Activated T-cell treated with anti-CD3 and anti-CD28 coated beads, Interleukin-2, amount 50 U/mL, for 72 hours (primary cell): ENCODE measurements at regions not wholly inside any gene's neighbourhood (a gene's known extent, or its start where the extent isn't known, plus 50 kb on each side); places are given as distances from the start of the nearest gene placed in this dataset.

Source experiments
- ATAC-seq, 2 donors: fragments of 150-1000 bp; cut with Tn5 transposase; replicated peaks in 1 of 2; 2 replicates each; pipeline ENCODE4 v1.10.0; 2021; ENCODE audit warnings: moderate library complexity in 2 of 2, mild to moderate bottlenecking in 1 of 2
- DNase-seq, 2 donors: peaks; one replicate each; pipeline ENCODE4 v3.0.0; 2021 to 2022; ENCODE audit warnings: mixed read lengths in 1 of 2
- H3K27ac Mint-ChIP-seq: one replicate; pipeline ENCODE4 v1.8.0; 2022; ENCODE audit warnings: mild to moderate bottlenecking, moderate library complexity, mixed read lengths
- H3K27me3 Mint-ChIP-seq: one replicate; pipeline ENCODE4 v1.8.0; 2022; ENCODE audit warnings: low read depth, mixed read lengths
- H3K36me3 Mint-ChIP-seq, 2 donors: one replicate each; pipeline ENCODE4 v1.8.0; 2022; ENCODE audit warnings: mixed read lengths in 2 of 2, mild to moderate bottlenecking in 1 of 2; ENCODE audit not compliant: insufficient read depth in 2 of 2
- H3K4me1 Mint-ChIP-seq: one replicate; pipeline ENCODE4 v1.8.0; 2022; ENCODE audit warnings: low read depth, mixed read lengths
- H3K4me3 Mint-ChIP-seq, 2 donors: one replicate each; pipeline ENCODE4 v1.8.0; 2022; ENCODE audit warnings: mild to moderate bottlenecking in 2 of 2, mixed read lengths in 2 of 2, moderate library complexity in 2 of 2
- H3K9me3 Mint-ChIP-seq, 2 donors: one replicate each; pipeline ENCODE4 v1.8.0; 2022; ENCODE audit warnings: mixed read lengths in 2 of 2

GRCh38 chr1:244186372-244186771 lies 135.3 kb downstream of the ZBTB18 start:
- Mint-ChIP-seq H3K4me1 (no peaks in the 10 kb centered on the region), H3K9me3 (peaks cover 0 to 4% of the 10 kb centered on the region in 2 donors), H3K27me3 (no peaks in the 10 kb centered on the region), H3K27ac (no peak overlapping the region), H3K36me3 (no peaks in the 10 kb centered on the region), H3K4me3 (no peak overlapping the region)
- DNase-seq (no peak), ATAC-seq (no peak)

DNA sequence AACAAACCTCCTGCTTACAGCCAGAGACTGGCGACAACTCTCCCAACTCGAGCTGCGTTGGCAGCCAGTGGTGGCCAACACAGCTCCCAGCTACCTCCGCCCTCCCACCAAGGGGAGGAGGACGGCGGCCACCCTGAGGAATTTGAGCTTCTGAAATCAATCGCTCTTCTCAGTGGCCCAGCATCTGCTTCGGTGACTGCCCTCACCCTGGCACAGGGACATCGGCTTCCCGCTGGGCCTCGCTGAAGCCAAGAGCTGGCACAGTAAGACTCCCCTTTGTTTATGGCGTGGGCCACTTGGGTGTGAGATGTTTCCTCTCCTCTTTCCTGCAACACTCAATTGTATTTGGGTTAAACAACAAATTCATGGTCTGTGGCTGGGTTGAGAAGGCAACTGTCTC lies 136.2 kb downstream of the ZBTB18 start:
- DNase-seq = no peak

GRCh38 chr1:244191581-244191980 lies 140.5 kb downstream of the ZBTB18 start:
- Mint-ChIP-seq H3K4me3 (no peak overlapping the region), H3K4me1 (no peaks in the 10 kb centered on the region), H3K36me3 (no peaks in the 10 kb centered on the region), H3K27me3 (no peaks in the 10 kb centered on the region), H3K9me3 (peaks cover 0 to 4% of the 10 kb centered on the region in 2 donors), H3K27ac (no peak overlapping the region)
- no peak for ATAC-seq
- no peak for DNase-seq

More for the DNA sequence above, 136.2 kb downstream of the ZBTB18 start:
- no peak overlapping the region for H3K4me3 Mint-ChIP-seq
- H3K36me3 Mint-ChIP-seq = no peaks in the 10 kb centered on the region
- no peaks in the 10 kb centered on the region for H3K27me3 Mint-ChIP-seq
- ATAC-seq = no peak
- peaks cover 0 to 4% of the 10 kb centered on the region in 2 donors for H3K9me3 Mint-ChIP-seq
- H3K4me1 Mint-ChIP-seq = no peaks in the 10 kb centered on the region
- no peak overlapping the region for H3K27ac Mint-ChIP-seq

GRCh38 chr1:244192325-244192724 lies 141.2 kb downstream of the ZBTB18 start:
- peaks cover 0 to 4% of the 10 kb centered on the region in 2 donors for H3K9me3 Mint-ChIP-seq
- H3K4me1 Mint-ChIP-seq = no peaks in the 10 kb centered on the region
- DNase-seq (no peak), ATAC-seq (no peak)
- no peaks in the 10 kb centered on the region for H3K36me3 Mint-ChIP-seq
- H3K4me3 Mint-ChIP-seq = no peak overlapping the region
- H3K27me3 Mint-ChIP-seq = no peaks in the 10 kb centered on the region
- H3K27ac Mint-ChIP-seq = no peak overlapping the region

DNA sequence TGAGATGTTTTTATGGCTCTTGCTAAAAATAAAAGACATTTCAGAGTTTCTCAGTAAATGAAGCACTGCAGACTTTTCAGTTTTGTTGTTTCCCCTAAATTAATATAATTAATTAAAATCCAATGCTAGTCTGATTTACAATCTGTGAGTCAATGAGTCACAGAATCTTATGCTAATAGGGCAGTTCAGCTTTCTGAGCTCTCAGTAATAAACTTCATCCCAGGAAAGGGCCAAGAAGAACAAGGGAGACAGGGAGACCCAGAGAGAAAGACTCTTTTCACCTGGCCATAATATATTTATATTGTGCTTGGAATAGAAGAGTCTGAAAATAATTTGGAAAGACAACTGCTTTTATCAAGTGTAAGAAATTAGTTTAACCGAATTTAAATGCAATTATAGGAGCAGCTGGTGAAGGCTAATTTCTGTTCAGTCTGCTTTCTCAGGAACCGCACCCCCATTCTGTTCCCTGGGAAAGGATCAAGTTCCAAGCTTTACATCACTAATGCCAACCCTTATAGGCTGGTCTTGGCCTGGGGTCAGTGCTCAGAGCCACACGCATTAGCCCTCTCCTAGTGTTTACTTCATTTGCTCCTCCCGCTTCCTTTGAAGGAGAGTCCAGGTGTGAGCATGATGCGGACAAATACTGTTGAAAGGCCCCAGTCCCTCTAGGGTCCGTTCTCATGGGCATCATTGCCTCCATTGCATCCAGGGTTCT lies 145.6 kb downstream of the ZBTB18 start:
- no peak for ATAC-seq
- Mint-ChIP-seq H3K4me3 (no peak overlapping the region), H3K27me3 (no peaks in the 10 kb centered on the region), H3K4me1 (no peaks in the 10 kb centered on the region), H3K36me3 (no peaks in the 10 kb centered on the region), H3K27ac (no peak overlapping the region), H3K9me3 (no peaks in the 10 kb centered on the region)
- no peak for DNase-seq

GRCh38 chr1:244197851-244198375 lies 146.8 kb downstream of the ZBTB18 start:
- Mint-ChIP-seq H3K9me3 (no peaks in the 10 kb centered on the region), H3K4me3 (no peak overlapping the region), H3K27me3 (no peaks in the 10 kb centered on the region), H3K27ac (no peak overlapping the region), H3K36me3 (no peaks in the 10 kb centered on the region), H3K4me1 (no peaks in the 10 kb centered on the region)
- no peak for DNase-seq
- no peak for ATAC-seq

DNA sequence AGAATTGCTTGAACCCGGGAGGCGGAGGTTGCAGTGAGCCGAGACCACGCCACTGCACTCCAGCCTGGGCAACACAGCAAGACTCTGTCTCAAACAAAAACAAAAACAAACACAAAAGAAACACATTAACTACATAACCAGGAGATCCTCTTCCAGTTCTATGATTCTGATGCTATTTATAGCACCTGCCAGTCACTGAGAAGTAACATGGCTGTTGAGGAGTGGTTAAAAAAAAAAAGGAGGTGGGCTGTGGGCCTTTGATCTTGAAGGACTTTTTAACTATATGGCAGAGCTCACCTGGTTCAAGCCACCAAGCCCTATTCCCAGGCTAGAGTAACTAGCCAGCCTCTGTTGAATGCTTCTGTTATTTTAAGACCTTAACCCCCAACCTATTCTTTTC lies 148.8 kb downstream of the ZBTB18 start:
- no peak for DNase-seq
- H3K9me3 Mint-ChIP-seq = no peaks in the 10 kb centered on the region
- no peak overlapping the region for H3K4me3 Mint-ChIP-seq
- no peaks in the 10 kb centered on the region for H3K27me3 Mint-ChIP-seq
- ATAC-seq = no peak
- no peaks in the 10 kb centered on the region for H3K36me3 Mint-ChIP-seq
- H3K4me1 Mint-ChIP-seq = no peaks in the 10 kb centered on the region
- H3K27ac Mint-ChIP-seq = no peak overlapping the region

DNA sequence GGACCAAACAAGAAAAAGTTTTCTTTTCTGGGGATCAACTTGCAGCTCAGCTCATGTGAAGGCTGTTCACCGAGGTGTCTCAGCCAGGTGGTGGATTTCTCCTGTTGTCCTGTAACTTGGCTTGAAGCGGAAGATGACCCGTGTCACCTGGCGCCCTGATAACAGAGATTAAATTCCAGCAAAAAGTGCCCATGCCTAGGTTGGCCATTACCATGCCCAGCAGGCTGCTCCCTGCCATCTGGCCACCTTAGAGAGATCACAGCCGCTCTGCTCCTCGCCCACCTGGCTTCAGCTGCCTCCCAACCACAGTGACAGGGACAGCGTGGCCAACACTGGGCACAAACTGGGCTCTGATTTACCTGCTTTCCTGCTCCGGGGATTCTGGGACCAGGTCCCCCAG lies 149.5 kb downstream of the ZBTB18 start:
- H3K27ac Mint-ChIP-seq = no peak overlapping the region
- ATAC-seq = no peak
- no peaks in the 10 kb centered on the region for H3K4me1 Mint-ChIP-seq
- no peak overlapping the region for H3K4me3 Mint-ChIP-seq
- H3K27me3 Mint-ChIP-seq = no peaks in the 10 kb centered on the region
- no peak for DNase-seq
- no peaks in the 10 kb centered on the region for H3K36me3 Mint-ChIP-seq
- H3K9me3 Mint-ChIP-seq = no peaks in the 10 kb centered on the region

DNA sequence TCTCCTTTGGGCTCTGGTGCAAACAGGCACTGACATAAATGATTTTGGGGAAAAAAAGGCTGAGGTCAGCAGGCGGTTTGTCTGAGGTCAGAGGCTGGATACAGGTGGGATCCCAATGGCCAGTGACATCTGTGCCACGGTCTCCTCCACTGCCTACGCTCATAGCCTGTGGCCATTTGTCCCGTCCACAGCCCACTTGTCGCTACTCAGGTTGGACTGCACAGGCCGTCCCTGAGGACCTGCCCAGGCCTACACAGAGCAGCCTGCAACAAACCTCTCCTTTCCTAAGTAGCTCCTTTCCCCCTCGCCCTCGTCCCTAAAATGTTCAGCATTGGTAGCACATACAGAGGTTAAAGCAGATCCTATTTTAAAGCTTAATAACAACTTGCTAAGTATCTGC lies 150.7 kb downstream of the ZBTB18 start:
- Mint-ChIP-seq H3K36me3 (no peaks in the 10 kb centered on the region), H3K27ac (no peak overlapping the region)

GRCh38 chr1:244204004-244204403 lies 152.9 kb downstream of the ZBTB18 start:
- H3K27me3 Mint-ChIP-seq = no peaks in the 10 kb centered on the region
- ATAC-seq (no peak), DNase-seq (no peak)
- no peaks in the 10 kb centered on the region for H3K9me3 Mint-ChIP-seq
- H3K36me3 Mint-ChIP-seq = no peaks in the 10 kb centered on the region
- no peak overlapping the region for H3K27ac Mint-ChIP-seq
- no peaks in the 10 kb centered on the region for H3K4me1 Mint-ChIP-seq
- no peak overlapping the region for H3K4me3 Mint-ChIP-seq

More for the DNA sequence above, 150.7 kb downstream of the ZBTB18 start:
- H3K4me3 Mint-ChIP-seq = no peak overlapping the region
- H3K27me3 Mint-ChIP-seq = no peaks in the 10 kb centered on the region
- no peaks in the 10 kb centered on the region for H3K4me1 Mint-ChIP-seq
- DNase-seq (no peak), ATAC-seq (no peak)
- H3K9me3 Mint-ChIP-seq = no peaks in the 10 kb centered on the region

DNA sequence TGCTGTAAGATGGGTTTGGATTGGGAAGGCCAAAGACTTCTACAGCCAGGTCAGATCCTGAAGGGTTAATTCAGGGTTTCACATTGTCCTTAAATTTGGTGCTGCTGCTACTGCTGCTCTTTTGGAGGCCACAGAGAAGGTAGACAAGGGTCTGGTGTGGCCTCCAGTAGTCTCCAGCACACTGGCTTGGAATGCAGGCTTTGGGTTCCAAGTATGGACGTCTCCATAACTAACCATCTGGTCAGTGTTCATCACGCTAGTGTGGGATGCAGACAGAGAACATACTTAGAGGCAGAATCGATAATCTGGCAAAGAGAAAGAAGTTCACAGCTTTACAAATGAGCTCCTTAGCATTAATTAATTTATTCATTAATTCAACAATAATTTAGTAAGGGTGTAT lies 154.1 kb downstream of the ZBTB18 start:
- H3K9me3 Mint-ChIP-seq = no peaks in the 10 kb centered on the region
- H3K4me3 Mint-ChIP-seq = no peak overlapping the region
- no peaks in the 10 kb centered on the region for H3K36me3 Mint-ChIP-seq
- no peaks in the 10 kb centered on the region for H3K27me3 Mint-ChIP-seq
- H3K4me1 Mint-ChIP-seq = no peaks in the 10 kb centered on the region
- no peak for ATAC-seq
- no peak overlapping the region for H3K27ac Mint-ChIP-seq
- no peak for DNase-seq

DNA sequence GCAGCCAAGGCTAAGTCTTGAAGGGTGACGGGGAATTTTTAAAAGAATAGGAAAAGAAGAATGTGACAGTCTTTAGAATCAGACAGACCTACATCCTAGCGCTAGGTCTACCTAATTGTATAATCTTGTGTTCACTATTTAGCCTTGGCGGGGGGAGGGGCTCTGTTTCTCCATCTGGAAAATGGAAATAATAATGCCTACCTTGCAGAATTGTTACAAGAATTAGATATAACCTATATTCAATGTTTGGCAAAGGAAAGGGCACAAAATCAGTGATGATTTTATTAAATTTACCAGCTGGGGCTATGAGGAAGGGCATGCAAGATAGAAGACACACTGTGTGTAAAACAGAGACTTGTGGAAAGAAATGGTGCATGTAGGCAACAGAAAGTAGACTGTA lies 154.8 kb downstream of the ZBTB18 start:
- no peak overlapping the region for H3K4me3 Mint-ChIP-seq
- H3K4me1 Mint-ChIP-seq = no peaks in the 10 kb centered on the region
- H3K9me3 Mint-ChIP-seq = no peaks in the 10 kb centered on the region
- no peak for ATAC-seq
- H3K36me3 Mint-ChIP-seq = no peaks in the 10 kb centered on the region
- H3K27me3 Mint-ChIP-seq = no peaks in the 10 kb centered on the region
- no peak overlapping the region for H3K27ac Mint-ChIP-seq
- DNase-seq = no peak

DNA sequence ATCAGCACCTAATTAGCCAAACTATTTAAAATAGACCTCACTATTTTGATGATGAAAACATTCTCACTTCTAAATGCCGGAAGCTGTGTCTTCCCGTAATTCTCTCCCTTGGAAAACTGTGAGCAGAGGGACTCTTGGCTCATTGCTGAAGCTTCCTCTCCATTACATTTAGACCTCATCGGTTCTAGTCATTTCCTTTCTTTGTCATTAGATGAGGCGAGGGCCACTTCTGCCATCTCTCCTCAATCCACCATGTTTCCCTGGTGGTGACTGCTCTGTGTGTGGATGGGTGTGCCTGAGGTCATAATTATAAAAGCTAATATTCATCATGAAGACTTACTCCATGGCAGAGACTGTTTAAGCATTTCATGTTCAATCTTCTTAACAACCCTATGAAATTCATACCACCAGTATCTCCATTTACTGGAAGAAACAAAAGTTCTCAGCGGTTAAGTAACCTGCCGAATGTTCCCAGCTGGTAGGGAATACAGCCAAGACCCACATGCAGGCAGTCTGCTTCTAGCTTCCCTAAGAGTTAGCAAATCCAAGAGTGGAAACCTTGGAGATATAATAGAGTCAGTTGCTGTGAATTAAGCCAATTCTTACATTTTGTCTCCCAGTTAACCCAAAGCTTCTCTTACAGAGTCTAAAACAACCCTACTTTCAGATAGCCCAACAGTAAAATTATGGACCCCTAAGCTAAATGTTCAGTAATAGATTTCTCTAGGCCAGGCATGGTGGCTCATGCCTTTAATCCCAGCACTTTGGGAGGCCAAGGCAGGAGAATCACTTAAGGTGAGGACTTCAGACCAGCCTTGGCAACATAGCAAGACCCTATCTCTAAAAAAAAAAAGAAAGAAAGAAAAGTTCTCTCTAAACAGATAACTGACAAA lies 156.2 kb downstream of the ZBTB18 start:
- Mint-ChIP-seq H3K36me3 (no peaks in the 10 kb centered on the region), H3K27me3 (no peaks in the 10 kb centered on the region), H3K9me3 (no peaks in the 10 kb centered on the region), H3K4me1 (no peaks in the 10 kb centered on the region), H3K4me3 (no peak overlapping the region), H3K27ac (no peak overlapping the region)
- DNase-seq (no peak), ATAC-seq (no peak)
